ENCODE measurements at regions not wholly inside any gene's neighbourhood (a gene's known extent, or its start where the extent isn't known, plus 50 kb on each side); places are given as distances from the start of the nearest gene placed in this dataset.

- TF ChIP-seq WRNIP1 (IDR thresholded peaks at IDR 0.05; ENCODE audit: borderline replicate concordance, low read depth, low read length) (no peak), BACH1 (IDR thresholded peaks at IDR 0.05; ENCODE audit: borderline replicate concordance) (no peak), CBX5 (IDR thresholded peaks at IDR 0.05; ENCODE audit: low read depth) (no peak), MXI1 (IDR thresholded peaks at IDR 0.05; ENCODE audit: low read depth, low read length) (no peak), EP300 (IDR thresholded peaks at IDR 0.05; ENCODE audit: borderline replicate concordance in 1 of 2, control insufficient read depth in 1 of 2, low read depth in 2 of 2, low read length in 2 of 2) (no peak), FOXK2 (IDR thresholded peaks at IDR 0.05) (no peak), YBX1 (IDR thresholded peaks at IDR 0.05) (no peak), CREM (IDR thresholded peaks at IDR 0.05; ENCODE audit: low read depth) (no peak), RAD21 (IDR thresholded peaks at IDR 0.05; ENCODE audit: insufficient read depth, low read depth, low read length) (no peak), PAX8 (IDR thresholded peaks at IDR 0.05) (no peak), JUND (IDR thresholded peaks at IDR 0.05; ENCODE audit: low read depth, low read length) (no peak), HDAC2 (IDR thresholded peaks at IDR 0.05) (no peak), NFXL1 (IDR thresholded peaks at IDR 0.05; ENCODE audit: borderline replicate concordance) (no peak), SPI1 (IDR thresholded peaks at IDR 0.05; ENCODE audit: borderline replicate concordance, insufficient read depth, low read depth, low read length) (no peak)
- TF ChIP-seq, protein P1, sequence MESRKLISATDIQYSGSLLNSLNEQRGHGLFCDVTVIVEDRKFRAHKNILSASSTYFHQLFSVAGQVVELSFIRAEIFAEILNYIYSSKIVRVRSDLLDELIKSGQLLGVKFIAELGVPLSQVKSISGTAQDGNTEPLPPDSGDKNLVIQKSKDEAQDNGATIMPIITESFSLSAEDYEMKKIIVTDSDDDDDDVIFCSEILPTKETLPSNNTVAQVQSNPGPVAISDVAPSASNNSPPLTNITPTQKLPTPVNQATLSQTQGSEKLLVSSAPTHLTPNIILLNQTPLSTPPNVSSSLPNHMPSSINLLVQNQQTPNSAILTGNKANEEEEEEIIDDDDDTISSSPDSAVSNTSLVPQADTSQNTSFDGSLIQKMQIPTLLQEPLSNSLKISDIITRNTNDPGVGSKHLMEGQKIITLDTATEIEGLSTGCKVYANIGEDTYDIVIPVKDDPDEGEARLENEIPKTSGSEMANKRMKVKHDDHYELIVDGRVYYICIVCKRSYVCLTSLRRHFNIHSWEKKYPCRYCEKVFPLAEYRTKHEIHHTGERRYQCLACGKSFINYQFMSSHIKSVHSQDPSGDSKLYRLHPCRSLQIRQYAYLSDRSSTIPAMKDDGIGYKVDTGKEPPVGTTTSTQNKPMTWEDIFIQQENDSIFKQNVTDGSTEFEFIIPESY (IDR thresholded peaks at IDR 0.05): no peak
- TF ChIP-seq, protein P2, sequence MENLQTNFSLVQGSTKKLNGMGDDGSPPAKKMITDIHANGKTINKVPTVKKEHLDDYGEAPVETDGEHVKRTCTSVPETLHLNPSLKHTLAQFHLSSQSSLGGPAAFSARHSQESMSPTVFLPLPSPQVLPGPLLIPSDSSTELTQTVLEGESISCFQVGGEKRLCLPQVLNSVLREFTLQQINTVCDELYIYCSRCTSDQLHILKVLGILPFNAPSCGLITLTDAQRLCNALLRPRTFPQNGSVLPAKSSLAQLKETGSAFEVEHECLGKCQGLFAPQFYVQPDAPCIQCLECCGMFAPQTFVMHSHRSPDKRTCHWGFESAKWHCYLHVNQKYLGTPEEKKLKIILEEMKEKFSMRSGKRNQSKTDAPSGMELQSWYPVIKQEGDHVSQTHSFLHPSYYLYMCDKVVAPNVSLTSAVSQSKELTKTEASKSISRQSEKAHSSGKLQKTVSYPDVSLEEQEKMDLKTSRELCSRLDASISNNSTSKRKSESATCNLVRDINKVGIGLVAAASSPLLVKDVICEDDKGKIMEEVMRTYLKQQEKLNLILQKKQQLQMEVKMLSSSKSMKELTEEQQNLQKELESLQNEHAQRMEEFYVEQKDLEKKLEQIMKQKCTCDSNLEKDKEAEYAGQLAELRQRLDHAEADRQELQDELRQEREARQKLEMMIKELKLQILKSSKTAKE (IDR thresholded peaks at IDR 0.05; ENCODE audit: low read depth, poor library complexity, severe bottlenecking): no peak
- in situ Hi-C loops (cut with MboI): no loop called here
These were observed 78.8 kb downstream of the TMPRSS5 start for GRCh38 chr11:113627297-113627696.

More at GRCh38 chr11:113627297-113627696, 78.8 kb downstream of the TMPRSS5 start:
- DNase-seq (ENCODE audit: low read depth, low spot score) (no peak), FAIRE-seq (no peak), ATAC-seq (no peak)
- ChIA-PET CTCF (no interaction called here), RAD21 (ENCODE audit: unreplicated experiment) (no interaction called here), POLR2A (no interaction called here), SMC1A (ENCODE audit: uncharacterized antibody, unreplicated experiment) (no interaction called here)
- Histone ChIP-seq H2AFZ (ENCODE audit: control insufficient read depth, low read depth, low read length) (no peak overlapping the region), H3K9ac (ENCODE audit: control insufficient read depth, insufficient read depth, low read length) (no peak overlapping the region), H3K4me2 (ENCODE audit: control insufficient read depth, insufficient read depth) (no peak overlapping the region), H3K27ac (ENCODE audit: control insufficient read depth, insufficient read depth) (no peak overlapping the region), H3K4me3 (no peak overlapping the region), H4K20me1 (ENCODE audit: control insufficient read depth, insufficient read depth) (no peaks in the 10 kb centered on the region), H3K79me2 (ENCODE audit: control insufficient read depth, insufficient read depth, low read length) (no peaks in the 10 kb centered on the region), H3K27me3 (replicated peaks in 1 of 2; ENCODE audit: control insufficient read depth in 2 of 2, insufficient read depth in 2 of 2, low read length in 1 of 2) (peaks cover 1 to 2% of the 10 kb centered on the region in 2 experiments; a peak in 3 of 4 replicates), H3K4me1 (ENCODE audit: control insufficient read depth, insufficient read depth, low read length) (no peaks in the 10 kb centered on the region), H3K36me3 (ENCODE audit: control insufficient read depth in 2 of 2, insufficient read depth in 2 of 2, low read length in 1 of 2) (no peaks in the 10 kb centered on the region), H3K9me3 (replicated peaks; ENCODE audit: control insufficient read depth, insufficient read depth, low read length) (no peaks in the 10 kb centered on the region)
- BruUV-seq (replicated peaks): no TSS peak
- intact Hi-C loops (cut with micrococcal nuclease; ENCODE audit: unreplicated experiment): no loop called here
- 43% methylated on average over 2 of the region's 2 CpGs for WGBS (ENCODE audit: insufficient coverage, insufficient replicate concordance, low lambda C conversion rate, missing lambda C conversion rate)
